HCT116 (cell line): ENCODE measurements at regions not wholly inside any gene's neighbourhood (a gene's known extent, or its start where the extent isn't known, plus 50 kb on each side); places are given as distances from the start of the nearest gene placed in this dataset.

Experiments
- ATAC-seq: fragments of 200-7000 bp; cut with Tn5 transposase; 2 replicates; pipeline ENCODE4 v1.9.1; 2020; ENCODE audit warnings: mild to moderate bottlenecking, moderate library complexity
- BruUV-seq: library from RNA; stranded (reverse); fragments of 400-500 nt; replicated peaks from 2 replicates; lab custom pipeline; 2021; lab: Mats Ljungman, UMichigan
- CTCF ChIA-PET: fragments of 300-600 bp; sonication (Branson Sonifier 250); formaldehyde crosslinking; loops from one replicate; lab custom pipeline; 2021; ENCODE audit warnings: antibody characterized with exemption; lab: Charles Lee
- POLR2A ChIA-PET: fragments of 300-600, 350-600 bp; sonication (Branson Sonifier 250); formaldehyde crosslinking; loops from one replicate; lab custom pipeline; 2021; ENCODE audit warnings: antibody characterized with exemption; lab: Charles Lee
- RAD21 ChIA-PET, 2 experiments: fragments of 300-600 bp; sonication (Branson Sonifier 250); formaldehyde crosslinking; loops; one replicate each; lab custom pipeline; 2023; ENCODE audit warnings: low total read pairs in 2 of 2; ENCODE audit not compliant: uncharacterized antibody in 2 of 2, unreplicated experiment in 2 of 2, low non-redundant PET in 1 of 2; lab: Charles Lee
- DNase-seq: peaks from one replicate; pipeline ENCODE4 v3.0.0-alpha.2; 2010; ENCODE audit warnings: low read depth, low spot score
- H2AFZ ChIP-seq: fragments of 200-600 bp; shearing (Covaris generic), sonication (generic); 2 replicates; pipeline ENCODE4 v1.6.1; 2017; ENCODE audit warnings: low read depth, mixed run types, mixed read lengths, antibody characterized with exemption, low read length; ENCODE audit not compliant: poor library complexity, severe bottlenecking
- H3K27ac ChIP-seq: 2 replicates; pipeline ENCODE4 v1.5.1; 2012; ENCODE audit warnings: low read depth, low read length
- H3K27me3 ChIP-seq: fragments of 200-600 bp; sonication (generic); 2 replicates; pipeline ENCODE4 v1.6.1; 2016; ENCODE audit warnings: mixed run types, low read length, mixed read lengths; ENCODE audit not compliant: insufficient read depth
- H3K36me3 ChIP-seq, 2 experiments: fragments of 200-500 bp in 1 of 2; fragments of 200-600 bp in 1 of 2; sonication (Bioruptor generic) in 1 of 2; sonication (generic) in 1 of 2; 2 replicates each; pipeline versions ENCODE4 v1.5.1 to v1.6.1; 2014 to 2016; ENCODE audit warnings: low read length in 2 of 2, inconsistent platforms in 1 of 2, mixed read lengths in 1 of 2, mixed run types in 1 of 2; ENCODE audit not compliant: insufficient read depth in 2 of 2, control insufficient read depth in 1 of 2
- H3K4me1 ChIP-seq, 2 experiments: fragments of 200-600 bp in 1 of 2; sonication (generic) in 1 of 2; 2 replicates each; pipeline versions ENCODE4 v1.5.1 to v1.6.1; 2012 to 2017; ENCODE audit warnings: low read length in 2 of 2, inconsistent platforms in 1 of 2, mild to moderate bottlenecking in 1 of 2, mixed read lengths in 1 of 2, mixed run types in 1 of 2, moderate library complexity in 1 of 2; ENCODE audit not compliant: insufficient read depth in 2 of 2, control insufficient read depth in 1 of 2
- H3K4me2 ChIP-seq: fragments of 200-600 bp; sonication (generic); 2 replicates; pipeline ENCODE4 v1.6.1; 2017; ENCODE audit warnings: mixed run types, low read length, mixed read lengths
- H3K4me3 ChIP-seq, 2 experiments: fragments of 200-600 bp in 1 of 2; sonication (generic) in 1 of 2; replicated peaks in 1 of 2; 2 replicates each; pipeline ENCODE4 v1.5.1; 2011 to 2016; ENCODE audit warnings: low read length in 2 of 2, control low read depth in 1 of 2, low read depth in 1 of 2, mild to moderate bottlenecking in 1 of 2, mixed read lengths in 1 of 2, mixed run types in 1 of 2
- H3K79me2 ChIP-seq: fragments of 200-600 bp; sonication (generic); 2 replicates; pipeline ENCODE4 v1.6.1; 2017; ENCODE audit warnings: mild to moderate bottlenecking, mixed run types, low read length, moderate library complexity, mixed read lengths; ENCODE audit not compliant: insufficient read depth
- H3K9ac ChIP-seq: fragments of 200-600 bp; sonication (generic); 2 replicates; pipeline ENCODE4 v1.6.1; 2016; ENCODE audit warnings: low read length, mixed read lengths
- H3K9me2 ChIP-seq: fragments of 200-600 bp; sonication (generic), shearing (Covaris generic); 2 replicates; pipeline ENCODE4 v1.6.1; 2017; ENCODE audit warnings: mixed run types, mild to moderate bottlenecking, moderate library complexity; ENCODE audit not compliant: insufficient read depth
- H3K9me3 ChIP-seq, 2 experiments: fragments of 200-500 bp in 1 of 2; fragments of 200-600 bp in 1 of 2; sonication (Bioruptor generic) in 1 of 2; sonication (generic) in 1 of 2; 2 replicates each; pipeline ENCODE4 v1.6.1; 2014 to 2017; ENCODE audit warnings: low read length in 2 of 2, mixed read lengths in 2 of 2, inconsistent platforms in 1 of 2, low read depth in 1 of 2, mild to moderate bottlenecking in 1 of 2, mixed run types in 1 of 2, moderate library complexity in 1 of 2; ENCODE audit not compliant: control insufficient read depth in 1 of 2, insufficient read depth in 1 of 2
- H4K20me1 ChIP-seq: fragments of 200-600 bp; sonication (generic), shearing (Covaris generic); 2 replicates; pipeline ENCODE4 v1.6.1; 2017; ENCODE audit warnings: mixed run types, mild to moderate bottlenecking, moderate library complexity; ENCODE audit not compliant: insufficient read depth
- ATF3 ChIP-seq: IDR thresholded peaks from 2 replicates; pipeline ENCODE4 v1.6.1; 2012
- CBX3 ChIP-seq: IDR thresholded peaks from 2 replicates; pipeline ENCODE4 v1.6.1; 2012; ENCODE audit warnings: low read depth
- CEBPB ChIP-seq: IDR thresholded peaks from 2 replicates; pipeline ENCODE4 v1.6.1; 2012; ENCODE audit warnings: low read depth
- CTCF ChIP-seq, 3 experiments: fragments of 200-600 bp in 1 of 3; sonication (generic) in 1 of 3; IDR thresholded peaks in 2 of 3; conservative IDR thresholded peaks in 1 of 3; 2 replicates each; pipeline ENCODE4 v1.5.1; 2012 to 2017; ENCODE audit warnings: low read depth in 2 of 3, low read length in 2 of 3, antibody characterized with exemption in 1 of 3, borderline replicate concordance in 1 of 3, control low read depth in 1 of 3, mild to moderate bottlenecking in 1 of 3, mixed read lengths in 1 of 3, mixed run types in 1 of 3, moderate library complexity in 1 of 3; ENCODE audit not compliant: insufficient read depth in 1 of 3
- FOSL1 ChIP-seq: IDR thresholded peaks from 2 replicates; pipeline ENCODE4 v1.6.1; 2012; ENCODE audit warnings: low read depth
- POLR2AphosphoS5 ChIP-seq: IDR thresholded peaks from 2 replicates; pipeline ENCODE4 v1.6.1; 2011; ENCODE audit warnings: mild to moderate bottlenecking, low read depth, low read length, moderate library complexity
- REST ChIP-seq: IDR thresholded peaks from 2 replicates; pipeline ENCODE4 v1.6.1; 2012; ENCODE audit warnings: low read depth
- YY1 ChIP-seq: IDR thresholded peaks from 2 replicates; pipeline ENCODE4 v1.6.1; 2011; ENCODE audit warnings: low read length, low read depth, moderate library complexity, mild to moderate bottlenecking; ENCODE audit not compliant: insufficient replicate concordance; ENCODE audit errors: extremely low read depth
- ZFX ChIP-seq: fragments of 450-650 bp; IDR thresholded peaks from 2 replicates; pipeline ENCODE4 v1.6.1; 2017
- intact Hi-C: fragments of 100-400 bp; cut with micrococcal nuclease; formaldehyde crosslinking; loops from 2 replicates; pipeline ENCODE4 v1.10.0; 2022

GRCh38 chr6:159112714-159113113 is 56.5 kb upstream of the FNDC1 start:
- ATAC-seq (no peak), DNase-seq (no peak)
- ChIA-PET RAD21 (no interaction called here), CTCF (interaction anchor here (1.6 kb wide), 1 partner anchor 22 kb away, joined by 5 read pairs; no protein-coding TSS in a partner anchor), POLR2A (no interaction called here)
- Histone ChIP-seq H3K36me3 (no peaks in the 10 kb centered on the region), H3K4me3 (no peak overlapping the region), H3K4me1 (peaks cover 3 to 17% of the 10 kb centered on the region in 2 experiments; a peak in 3 of 4 replicates), H3K79me2 (no peaks in the 10 kb centered on the region), H2AFZ (no peak overlapping the region), H3K4me2 (no peak overlapping the region), H3K9me2 (no peaks in the 10 kb centered on the region), H3K27me3 (no peaks in the 10 kb centered on the region), H3K9ac (no peak overlapping the region), H3K27ac (no peak overlapping the region), H4K20me1 (no peaks in the 10 kb centered on the region), H3K9me3 (no peaks in the 10 kb centered on the region)
- TF ChIP-seq FOSL1: no peak
- TF ChIP-seq CTCF (IDR thresholded peaks at IDR 0.05 in 2 of 3, conservative IDR thresholded peaks at IDR 0.05 in 1 of 3; ENCODE audit: borderline replicate concordance in 1 of 3, insufficient read depth in 1 of 3, low read depth in 2 of 3, low read length in 2 of 3): no peak
- TF ChIP-seq POLR2AphosphoS5: no peak
- no peak for TF ChIP-seq YY1
- TF ChIP-seq CEBPB: no peak
- TF ChIP-seq ATF3: no peak
- intact Hi-C loops: loop anchor here (10.0 kb wide), 1 partner anchor 308 kb away; no protein-coding TSS in a partner anchor
- no TSS peak for BruUV-seq

- Histone ChIP-seq H3K4me3 (no peak overlapping the region), H2AFZ (no peak overlapping the region), H3K9me2 (no peaks in the 10 kb centered on the region), H3K9me3 (no peaks in the 10 kb centered on the region), H4K20me1 (no peaks in the 10 kb centered on the region), H3K4me1 (peaks cover 3 to 30% of the 10 kb centered on the region in 2 experiments; a peak in 3 of 4 replicates), H3K36me3 (no peaks in the 10 kb centered on the region), H3K79me2 (no peaks in the 10 kb centered on the region), H3K27me3 (no peaks in the 10 kb centered on the region), H3K27ac (no peak overlapping the region), H3K4me2 (no peak overlapping the region), H3K9ac (no peak overlapping the region)
- no peak for DNase-seq
- intact Hi-C loops: loop anchor here (10.0 kb wide), 1 partner anchor 306 kb away; no protein-coding TSS in a partner anchor
- RAD21 ChIA-PET: no interaction called here
- POLR2A ChIA-PET: no interaction called here
- ATAC-seq: no peak
- no TSS peak for BruUV-seq
- CTCF ChIA-PET: interaction anchor here (0.7 to 1.9 kb wide), 3 partner anchors 18 to 69 kb away, joined by 3 to 15 read pairs (median 3); no protein-coding TSS in a partner anchor
- TF ChIP-seq CEBPB (no peak), CTCF (IDR thresholded peaks at IDR 0.05 in 2 of 3, conservative IDR thresholded peaks at IDR 0.05 in 1 of 3; ENCODE audit: borderline replicate concordance in 1 of 3, insufficient read depth in 1 of 3, low read depth in 2 of 3, low read length in 2 of 3) (no peak), CBX3 (no peak), ATF3 (no peak), POLR2AphosphoS5 (no peak), ZFX (no peak), YY1 (no peak), REST (no peak), FOSL1 (no peak)
Measured at GRCh38 chr6:159110748-159111147, 58.5 kb upstream of the FNDC1 start.
